H7 (cell line): ENCODE measurements at regions not wholly inside any gene's neighbourhood (a gene's known extent, or its start where the extent isn't known, plus 50 kb on each side); places are given as distances from the start of the nearest gene placed in this dataset.

Experiments used
- DNase-seq: peaks from one replicate; pipeline ENCODE4 v3.0.0; 2012
- H3K27me3 ChIP-seq: 2 replicates; pipeline ENCODE4 v1.6.0; 2011; ENCODE audit warnings: mild to moderate bottlenecking, low read length; ENCODE audit not compliant: control insufficient read depth, insufficient read depth
- H3K36me3 ChIP-seq: replicated peaks from 2 replicates; pipeline ENCODE4 v1.5.1; 2011; ENCODE audit warnings: low read length; ENCODE audit not compliant: control insufficient read depth, insufficient read depth
- H3K4me3 ChIP-seq: 2 replicates; pipeline ENCODE4 v1.5.1; 2011; ENCODE audit warnings: low read depth, mild to moderate bottlenecking, control low read depth, low read length, moderate library complexity; ENCODE audit not compliant: insufficient read depth

GRCh38 chr1:239558991-239559390, 172.6 kb downstream of the CHRM3 start:
- H3K36me3 ChIP-seq = no peaks in the 10 kb centered on the region
- DNase-seq = no peak
- H3K4me3 ChIP-seq = no peak overlapping the region
- no peaks in the 10 kb centered on the region for H3K27me3 ChIP-seq

DNA sequence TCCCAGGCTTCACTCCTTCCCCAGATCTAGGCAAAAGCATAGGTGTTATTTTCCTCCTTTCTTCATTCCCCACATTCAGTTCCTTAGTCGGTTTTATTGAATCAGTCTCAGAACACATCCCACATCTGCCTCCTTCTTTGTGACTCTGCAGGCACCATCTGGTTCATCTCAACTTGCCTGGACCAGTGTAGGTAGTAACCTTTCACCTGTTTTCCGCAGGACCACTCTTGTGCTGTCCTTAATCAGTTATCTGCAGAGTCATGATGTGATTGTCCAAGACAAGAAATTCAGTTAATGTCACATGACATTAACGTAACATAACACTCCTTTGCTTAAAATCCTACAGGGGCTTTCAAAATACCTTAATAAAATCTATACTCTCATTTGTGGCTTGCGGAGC, 174.6 kb downstream of the CHRM3 start:
- Histone ChIP-seq H3K27me3 (no peaks in the 10 kb centered on the region), H3K36me3 (no peaks in the 10 kb centered on the region), H3K4me3 (no peak overlapping the region)
- DNase-seq = no peak

- no peak for DNase-seq
- Histone ChIP-seq H3K27me3 (no peaks in the 10 kb centered on the region), H3K36me3 (no peaks in the 10 kb centered on the region), H3K4me3 (no peak overlapping the region)
Measured at GRCh38 chr1:239562095-239562494, 175.7 kb downstream of the CHRM3 start.

- DNase-seq = no peak
- no peaks in the 10 kb centered on the region for H3K36me3 ChIP-seq
- H3K4me3 ChIP-seq = no peak overlapping the region
- H3K27me3 ChIP-seq = no peaks in the 10 kb centered on the region
Measured at GRCh38 chr1:239563681-239564080, 177.3 kb downstream of the CHRM3 start.

DNA sequence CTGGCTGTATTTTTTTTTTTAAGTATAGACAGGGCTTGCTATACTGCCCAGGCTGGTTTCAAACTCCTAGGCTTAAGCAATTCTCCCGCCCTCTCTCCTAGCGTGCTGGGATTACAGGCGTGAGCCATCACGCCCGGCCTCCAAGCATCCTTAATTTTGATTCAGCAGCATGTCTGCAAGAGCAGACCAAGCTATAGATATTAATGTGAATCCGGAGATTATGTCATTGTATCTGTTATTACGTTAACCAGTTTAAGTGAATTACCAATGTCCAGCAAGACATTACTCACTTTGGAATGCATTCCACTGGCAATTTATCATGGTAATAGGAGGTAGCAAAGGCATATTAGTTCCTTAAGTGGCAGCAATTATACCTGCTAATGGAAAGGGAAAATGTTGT, 179.7 kb downstream of the CHRM3 start:
- Histone ChIP-seq H3K27me3 (no peaks in the 10 kb centered on the region), H3K4me3 (no peak overlapping the region), H3K36me3 (no peaks in the 10 kb centered on the region)
- no peak for DNase-seq

GRCh38 chr1:239570878-239571277, 184.5 kb downstream of the CHRM3 start:
- H3K4me3 ChIP-seq = no peak overlapping the region
- no peaks in the 10 kb centered on the region for H3K27me3 ChIP-seq
- DNase-seq = no peak
- no peaks in the 10 kb centered on the region for H3K36me3 ChIP-seq

DNA sequence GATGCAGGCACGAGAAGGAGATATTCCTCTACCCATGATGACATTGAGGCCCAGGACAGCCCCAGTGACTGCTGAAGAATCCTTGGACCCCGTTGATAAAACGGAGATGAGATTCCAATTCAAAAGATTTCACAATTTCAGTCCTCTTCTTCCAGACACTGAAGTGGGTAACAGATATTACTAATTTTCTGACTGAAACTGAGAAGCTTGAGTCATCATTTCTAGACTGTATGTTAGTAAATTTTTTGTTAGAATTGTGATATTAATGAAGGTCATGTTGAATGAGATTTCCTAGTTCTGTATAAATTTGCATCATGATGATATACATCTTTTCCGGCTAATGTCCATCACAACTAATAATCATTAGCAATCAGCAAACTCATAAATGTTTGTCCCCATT, 185.8 kb downstream of the CHRM3 start:
- no peak for DNase-seq
- Histone ChIP-seq H3K4me3 (no peak overlapping the region), H3K27me3 (no peaks in the 10 kb centered on the region), H3K36me3 (no peaks in the 10 kb centered on the region)

GRCh38 chr1:239574112-239574511, 187.7 kb downstream of the CHRM3 start:
- Histone ChIP-seq H3K36me3 (no peaks in the 10 kb centered on the region), H3K4me3 (no peak overlapping the region), H3K27me3 (no peaks in the 10 kb centered on the region)
- DNase-seq = no peak

DNA sequence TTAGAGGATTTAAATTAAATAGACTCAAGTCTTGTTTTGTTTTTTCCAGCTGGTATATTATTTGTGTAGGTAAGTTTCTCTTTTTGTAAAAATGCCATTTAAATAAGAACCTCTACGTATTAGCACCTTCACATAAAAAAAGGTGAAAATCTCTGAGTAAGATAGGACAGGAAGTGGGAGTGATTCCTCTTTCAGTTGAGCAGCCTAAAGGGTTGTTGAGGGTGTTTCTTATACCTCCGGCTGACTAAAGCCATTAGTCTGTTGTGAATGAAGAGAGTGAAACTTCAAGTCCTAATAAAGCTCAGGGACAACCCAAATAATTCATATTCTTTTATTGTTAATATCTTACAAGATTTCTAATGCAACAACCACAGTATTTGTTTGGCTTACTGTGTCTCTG, 188.7 kb downstream of the CHRM3 start:
- no peaks in the 10 kb centered on the region for H3K27me3 ChIP-seq
- no peak overlapping the region for H3K4me3 ChIP-seq
- H3K36me3 ChIP-seq = no peaks in the 10 kb centered on the region
- DNase-seq = no peak

DNA sequence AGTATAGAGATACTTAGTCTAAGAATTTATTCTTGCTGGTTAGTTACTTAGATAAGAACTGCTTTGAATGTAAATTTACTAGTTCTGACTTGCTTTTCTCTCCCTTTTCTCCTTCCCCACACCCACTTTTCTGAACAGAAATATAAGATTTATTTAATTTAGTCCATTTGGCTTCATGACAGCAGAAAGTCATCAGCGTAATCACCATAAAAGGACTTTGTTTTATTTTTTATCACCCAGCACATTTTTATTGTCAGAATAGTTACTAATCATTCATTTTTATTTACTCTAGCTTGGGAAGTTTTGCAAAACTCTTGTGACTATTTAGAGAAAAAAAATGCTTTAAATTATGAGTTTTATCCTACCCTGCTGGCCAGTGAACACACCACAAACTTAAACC, 197.2 kb downstream of the CHRM3 start:
- Histone ChIP-seq H3K4me3 (no peak overlapping the region), H3K27me3 (no peaks in the 10 kb centered on the region), H3K36me3 (no peaks in the 10 kb centered on the region)
- no peak for DNase-seq

DNA sequence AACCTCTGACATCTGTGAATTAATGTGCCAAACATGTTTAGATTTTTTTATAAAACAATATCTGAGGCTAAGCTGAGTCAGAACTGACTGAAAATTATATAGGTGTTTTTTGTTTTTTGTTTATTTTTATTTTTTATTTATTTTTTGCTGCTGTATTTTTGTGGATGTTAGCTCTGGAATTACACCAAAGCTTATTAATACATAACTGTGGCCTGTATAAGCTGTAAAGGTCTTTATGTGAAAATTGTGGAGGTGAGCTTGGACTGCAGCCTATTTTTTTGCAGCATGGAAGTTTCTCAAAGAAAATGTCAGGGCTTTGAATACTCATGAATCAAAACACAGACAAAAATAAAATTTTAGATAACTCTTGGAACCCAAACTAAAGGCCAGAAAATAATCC, 199.8 kb downstream of the CHRM3 start:
- Histone ChIP-seq H3K36me3 (no peaks in the 10 kb centered on the region), H3K4me3 (no peak overlapping the region), H3K27me3 (no peaks in the 10 kb centered on the region)
- DNase-seq = no peak

DNA sequence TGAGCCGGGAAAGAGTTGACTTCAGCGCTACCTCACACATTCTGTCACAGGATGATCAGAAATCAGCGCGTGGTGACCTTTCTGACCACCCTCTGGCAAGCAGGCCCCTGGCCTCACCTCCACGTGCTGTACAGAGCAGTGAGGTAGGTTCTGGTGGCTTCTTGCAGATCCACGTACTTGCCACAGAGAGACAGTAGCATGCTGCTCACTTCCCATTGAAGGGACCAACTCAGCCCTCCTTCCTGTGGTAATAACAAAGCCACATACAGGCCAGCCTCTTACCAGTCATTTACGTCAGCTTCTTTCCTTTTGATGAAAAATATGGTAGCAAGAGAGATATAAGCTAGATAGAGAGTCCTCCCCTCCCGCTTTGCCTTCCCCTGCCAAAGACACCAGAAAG, 200.7 kb downstream of the CHRM3 start:
- H3K27me3 ChIP-seq = no peaks in the 10 kb centered on the region
- H3K36me3 ChIP-seq = no peaks in the 10 kb centered on the region
- no peak for DNase-seq
- no peak overlapping the region for H3K4me3 ChIP-seq

- Histone ChIP-seq H3K36me3 (no peaks in the 10 kb centered on the region), H3K27me3 (no peaks in the 10 kb centered on the region), H3K4me3 (no peak overlapping the region)
- DNase-seq = no peak
Measured at GRCh38 chr1:239587574-239588369, 201.4 kb downstream of the CHRM3 start.

DNA sequence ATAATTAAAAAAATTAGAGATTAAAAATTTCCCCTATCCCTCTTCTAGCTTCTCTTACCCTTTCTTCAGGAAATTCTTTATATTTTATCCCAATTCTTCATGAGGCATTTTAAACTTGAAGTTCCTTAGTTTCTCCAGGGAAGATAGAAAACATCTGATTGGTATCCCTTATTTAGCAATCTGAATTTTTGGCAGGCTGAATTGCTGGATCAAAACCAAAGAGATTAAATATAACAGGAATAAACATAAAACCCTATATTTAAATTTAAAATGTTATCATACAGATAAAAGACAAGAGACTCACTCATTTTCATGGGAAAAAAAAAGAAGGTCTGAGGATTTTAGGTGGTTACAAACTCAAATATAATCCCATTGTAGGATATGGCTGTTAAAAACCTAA, 204.2 kb downstream of the CHRM3 start:
- H3K27me3 ChIP-seq = no peaks in the 10 kb centered on the region
- H3K36me3 ChIP-seq = no peaks in the 10 kb centered on the region
- no peak for DNase-seq
- H3K4me3 ChIP-seq = no peak overlapping the region

GRCh38 chr1:239593527-239593926, 207.2 kb downstream of the CHRM3 start:
- Histone ChIP-seq H3K4me3 (no peak overlapping the region), H3K27me3 (no peaks in the 10 kb centered on the region), H3K36me3 (no peaks in the 10 kb centered on the region)
- no peak for DNase-seq

DNA sequence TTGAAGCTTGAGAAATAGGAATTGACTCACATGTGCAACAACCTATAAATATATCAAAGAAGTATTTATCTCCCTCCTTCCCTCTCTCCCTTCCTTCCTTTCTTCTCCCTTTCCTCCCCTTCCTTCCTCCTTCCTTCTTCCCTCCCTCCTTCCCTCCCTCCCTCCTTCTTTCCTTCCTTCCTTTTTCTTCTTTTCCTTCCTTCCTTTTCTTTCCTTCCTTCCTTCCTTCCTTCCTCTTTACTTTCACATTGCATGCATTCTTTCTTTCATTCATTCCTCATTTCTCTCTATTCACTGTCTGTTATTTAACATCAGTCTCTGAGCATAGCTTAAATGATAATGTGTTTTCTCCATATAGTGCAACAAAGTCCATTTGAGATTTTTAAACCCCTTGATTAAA, 214.2 kb downstream of the CHRM3 start:
- DNase-seq = no peak
- Histone ChIP-seq H3K27me3 (no peaks in the 10 kb centered on the region), H3K36me3 (no peaks in the 10 kb centered on the region), H3K4me3 (no peak overlapping the region)
